Stimulated activated CD4-positive, alpha-beta T cell treated with anti-CD3 and anti-CD28 coated beads, Interleukin-1b, Interleukin-23, amount 100 ng/mL, for 1 hour (primary cell): ENCODE measurements at regions not wholly inside any gene's neighbourhood (a gene's known extent, or its start where the extent isn't known, plus 50 kb on each side); places are given as distances from the start of the nearest gene placed in this dataset.

Experiments used
- DNase-seq, 2 donors: peaks; one replicate each; pipeline ENCODE4 v3.0.0-alpha.2; 2020; ENCODE audit warnings: low read depth in 2 of 2

DNA sequence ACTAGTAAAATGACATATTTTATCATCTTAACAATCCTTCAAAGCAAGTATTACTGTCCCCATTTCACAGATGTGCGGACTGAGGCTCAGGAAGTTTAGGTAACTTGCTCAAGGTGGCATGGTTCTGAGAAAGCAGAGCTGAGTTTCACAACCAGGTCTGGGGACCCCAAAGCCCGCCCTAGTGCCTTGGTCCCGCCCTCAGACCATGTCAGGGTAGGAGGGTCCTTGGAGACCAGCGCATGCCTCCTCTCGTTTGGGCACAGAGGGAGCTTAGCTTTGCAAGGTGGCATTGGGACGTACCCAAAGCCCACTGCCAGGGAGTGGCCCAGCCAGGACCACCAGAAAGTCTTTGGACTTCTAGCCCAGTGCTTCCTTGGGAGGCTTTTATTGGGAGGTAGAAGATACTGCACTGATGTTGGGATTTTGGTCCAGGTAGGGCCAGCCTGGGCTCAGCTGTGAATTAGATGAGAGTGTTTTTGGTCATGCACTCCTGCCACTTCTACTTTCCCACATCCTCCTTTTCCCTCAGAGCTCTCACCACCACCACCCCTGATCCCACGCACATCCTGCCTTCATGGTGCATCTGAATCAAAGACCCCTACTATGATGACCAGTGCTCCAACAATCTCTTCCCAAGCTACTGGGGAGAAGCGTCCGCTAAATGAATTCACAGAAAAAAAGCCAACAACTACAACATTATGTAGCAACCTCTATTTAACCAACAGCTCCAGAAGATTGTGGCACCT is 307.9 kb downstream of the TLE3 start:
- no peak for DNase-seq

DNA sequence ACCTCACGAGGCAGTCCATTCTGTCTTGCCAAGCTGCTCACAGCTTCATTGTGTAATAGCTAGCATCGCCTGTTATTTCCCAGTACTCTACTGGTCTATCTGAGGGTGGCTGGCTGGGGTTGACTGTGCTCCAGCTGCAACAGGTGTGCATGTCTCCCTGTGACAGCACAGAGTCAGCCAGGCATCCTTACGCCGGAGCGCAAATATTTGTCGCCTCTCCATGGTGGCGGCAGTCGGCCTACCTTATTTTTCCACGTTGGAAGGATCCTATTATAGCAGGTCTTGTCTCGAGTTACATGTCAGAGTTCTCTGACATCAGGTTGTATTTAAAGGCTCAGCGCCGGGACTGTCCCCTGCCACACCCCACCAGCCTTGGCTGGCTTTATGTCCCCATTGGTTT is 307.1 kb downstream of the TLE3 start:
- DNase-seq = no peak

GRCh38 chr15:69792823-69793222 is 304.9 kb downstream of the TLE3 start:
- DNase-seq = no peak

DNA sequence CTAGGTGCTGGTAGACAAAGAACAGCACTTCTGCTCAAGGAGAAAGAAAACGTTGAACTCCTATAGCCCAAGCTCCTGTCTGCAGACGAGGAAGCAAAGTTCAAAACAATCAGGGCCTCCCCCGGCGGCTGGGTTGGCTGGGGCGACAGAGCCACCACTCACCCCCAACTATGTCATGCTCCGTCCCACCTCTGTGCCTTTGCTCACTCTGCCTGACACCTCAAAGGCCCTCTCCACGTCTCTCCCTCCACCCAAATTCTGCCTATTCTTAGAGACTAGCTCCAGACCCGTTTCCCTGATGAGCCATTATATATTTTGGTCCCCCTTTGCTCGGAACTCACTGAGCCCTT is 304.3 kb downstream of the TLE3 start:
- DNase-seq = no peak

DNA sequence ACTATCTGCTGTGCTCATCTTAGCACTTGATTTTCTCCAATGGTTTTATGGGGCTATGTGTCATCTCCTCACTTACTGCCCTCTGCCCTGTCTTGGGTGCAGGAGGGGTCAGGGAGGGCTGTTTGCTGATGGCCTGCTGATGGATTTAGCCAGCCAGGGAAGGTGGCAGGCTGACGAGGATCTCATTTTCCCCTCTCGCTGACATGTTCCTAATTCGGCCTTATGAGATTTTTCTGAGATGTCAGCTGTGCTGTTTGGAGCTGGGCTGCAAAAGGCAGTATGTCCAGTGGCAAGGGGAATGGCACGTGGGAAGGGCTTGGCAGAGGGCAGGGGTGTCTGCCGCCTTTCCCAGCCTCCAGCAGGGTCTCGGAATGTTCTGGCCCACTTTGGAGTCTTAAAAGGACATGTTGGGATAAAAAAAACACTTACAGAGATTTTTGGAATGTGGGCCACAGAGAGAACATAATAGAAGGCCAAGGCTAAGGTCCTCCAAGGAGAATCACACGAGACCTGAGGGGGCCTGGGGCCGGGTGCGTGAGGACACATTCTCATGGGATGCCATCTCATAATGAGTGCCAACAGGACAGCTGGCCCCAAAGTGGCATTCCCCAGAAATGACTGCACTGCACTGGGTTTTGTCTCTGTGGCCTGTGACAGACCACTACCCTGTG is 303.8 kb downstream of the TLE3 start:
- DNase-seq = no peak

GRCh38 chr15:69794645-69795469 is 302.9 kb downstream of the TLE3 start:
- DNase-seq = no peak

DNA sequence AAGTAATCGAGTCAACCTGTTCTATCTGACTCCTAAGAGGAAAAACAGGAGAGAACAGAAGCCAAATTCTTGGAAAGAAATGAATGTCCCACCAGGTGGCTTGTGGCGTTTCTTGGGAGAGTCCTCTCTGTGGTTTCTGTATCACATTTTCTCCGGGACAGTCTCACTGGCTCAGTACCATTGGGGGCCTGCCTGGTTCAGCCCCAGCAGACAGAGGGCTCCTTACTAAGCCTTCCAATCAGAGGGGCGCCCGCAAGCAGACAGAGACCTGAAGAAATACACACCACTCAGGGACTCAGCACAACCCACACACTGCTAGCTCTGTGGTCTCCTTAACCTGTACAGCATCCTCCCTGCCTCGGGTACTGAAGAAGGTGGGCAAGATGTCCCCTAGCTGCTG is 302.1 kb downstream of the TLE3 start:
- DNase-seq = no peak

- no peak for DNase-seq
Measured at GRCh38 chr15:69797051-69797595, 300.6 kb downstream of the TLE3 start.

DNA sequence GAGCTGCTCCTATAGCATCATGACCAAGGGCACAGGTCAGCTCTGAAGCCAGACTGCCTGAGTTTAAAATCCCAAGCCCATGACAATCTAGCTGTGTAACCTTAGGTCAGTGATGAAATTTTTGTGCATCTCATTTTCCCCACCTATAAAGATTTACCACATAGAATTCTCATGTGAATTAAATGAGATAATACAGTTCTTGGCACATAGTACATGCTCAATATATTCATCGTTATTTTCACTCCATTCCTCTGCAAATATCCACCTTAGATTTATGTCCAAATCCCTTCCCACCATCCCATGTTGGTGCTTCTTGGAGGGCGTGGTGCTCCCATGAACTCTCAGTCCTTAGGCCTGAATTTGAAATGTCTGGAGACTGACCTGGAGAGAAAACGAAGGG is 300.1 kb downstream of the TLE3 start:
- no peak for DNase-seq

DNA sequence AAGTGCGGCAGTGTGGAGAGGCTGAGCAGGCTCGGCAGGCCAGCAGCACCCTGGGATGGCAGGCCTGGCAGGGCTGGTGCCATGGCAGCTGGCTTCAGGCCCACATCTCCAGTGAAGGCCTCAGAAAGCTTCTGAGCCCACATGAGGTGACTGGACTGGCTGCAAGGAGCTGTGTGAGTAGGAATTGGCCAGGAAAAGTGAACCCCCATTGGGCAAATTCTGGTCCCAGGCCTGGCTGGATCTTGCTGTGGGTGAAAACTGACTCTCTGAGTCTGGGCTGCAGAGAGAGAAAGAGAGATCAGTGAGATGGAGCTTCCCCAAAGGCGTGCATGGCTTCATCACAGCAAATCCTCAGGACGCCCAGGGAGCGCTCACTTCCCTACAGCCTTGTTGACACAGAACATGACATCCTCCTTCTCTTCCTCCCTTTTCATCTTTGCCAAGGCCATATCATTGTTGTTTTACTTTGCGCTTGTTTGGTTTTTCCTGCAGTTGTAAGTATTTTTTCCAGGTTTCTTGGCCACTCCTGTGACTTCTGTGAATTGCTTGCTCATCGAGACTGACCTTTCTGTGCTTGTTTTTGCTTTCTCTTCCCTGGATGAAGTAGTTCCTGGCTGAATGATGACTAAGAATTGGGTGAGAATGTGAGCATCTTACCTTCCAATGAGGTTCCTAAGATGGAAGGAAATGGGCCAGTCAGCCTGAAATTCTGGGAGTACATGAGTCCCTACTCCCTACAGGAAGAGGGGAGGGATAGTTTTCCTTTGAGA is 299.1 kb downstream of the TLE3 start:
- no peak for DNase-seq

- DNase-seq = no peak
Measured at GRCh38 chr15:69801144-69801543, 296.6 kb downstream of the TLE3 start.

DNA sequence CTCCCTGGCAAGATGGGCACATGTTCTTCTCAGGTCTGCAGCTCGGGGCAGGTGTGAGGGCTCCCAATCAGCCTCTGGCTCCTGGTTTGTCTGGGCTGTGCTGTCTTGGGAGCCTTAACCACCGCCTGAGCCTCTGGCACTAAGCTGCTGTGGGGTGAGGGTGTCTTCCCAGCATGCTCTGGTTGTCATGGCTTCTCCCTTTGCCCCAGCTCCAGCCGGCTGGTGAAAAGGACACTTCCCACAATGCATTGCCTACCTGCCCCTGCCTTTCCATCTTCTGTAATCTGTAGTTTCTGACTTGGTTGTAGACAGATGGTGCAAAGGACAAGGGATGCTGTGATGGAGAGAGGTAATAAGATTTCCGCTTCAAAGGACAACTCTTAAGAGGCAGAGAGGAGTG is 295.3 kb downstream of the TLE3 start:
- DNase-seq = no peak

DNA sequence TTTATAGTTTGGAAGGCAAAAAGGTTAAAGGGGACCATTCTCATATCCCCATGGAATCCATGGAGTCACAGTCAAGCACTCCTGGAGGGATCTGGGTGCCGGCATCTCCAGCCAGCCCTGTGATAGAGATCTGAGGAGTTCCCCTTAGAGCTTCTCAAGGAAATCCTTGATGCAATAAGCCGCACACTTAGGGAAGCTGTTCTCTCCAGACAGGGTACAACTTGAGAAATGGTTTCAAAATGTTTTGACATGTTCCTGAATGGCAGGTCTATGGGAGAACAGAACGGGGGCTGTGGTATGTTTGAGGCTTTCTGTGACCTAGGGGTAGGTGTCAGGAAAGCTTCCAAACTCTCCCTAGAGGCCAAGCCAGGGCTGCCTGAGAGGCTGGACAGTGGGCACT is 292.9 kb downstream of the TLE3 start:
- DNase-seq = no peak

GRCh38 chr15:69805248-69805953 is 292.3 kb downstream of the TLE3 start:
- DNase-seq = no peak

DNA sequence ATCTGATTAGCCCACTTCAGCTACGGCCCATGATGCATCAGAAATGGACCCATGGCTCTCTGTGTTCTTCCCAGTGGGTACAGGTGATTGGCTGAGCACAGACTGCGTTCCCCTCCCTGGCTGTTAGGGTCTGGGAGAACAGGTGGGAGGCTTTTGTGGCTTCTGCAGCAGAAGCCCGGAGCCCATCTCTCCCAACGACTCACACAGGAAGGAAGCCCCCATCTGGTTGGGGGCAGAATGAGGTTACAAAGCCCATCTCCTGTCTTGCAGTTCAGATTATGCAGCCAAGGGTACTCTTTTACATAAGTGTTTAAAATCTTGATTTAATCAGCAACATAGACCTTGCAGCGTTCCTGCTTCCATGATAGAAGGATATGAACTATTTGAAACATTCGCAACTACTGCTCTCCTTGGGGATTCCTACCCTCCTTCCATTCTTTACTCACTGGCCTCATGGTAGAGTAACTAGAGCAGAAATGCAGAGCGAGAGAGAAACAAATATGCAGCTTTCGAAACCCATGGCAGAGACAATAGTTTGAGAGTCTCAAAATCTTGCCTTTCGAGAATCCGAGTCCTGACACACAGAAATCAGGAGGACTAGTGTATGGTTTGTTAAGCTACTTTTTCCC is 291.3 kb downstream of the TLE3 start:
- DNase-seq = no peak

- no peak for DNase-seq
Measured at GRCh38 chr15:69807721-69808120, 290.0 kb downstream of the TLE3 start.

- no peak for DNase-seq
Measured at GRCh38 chr15:69808756-69809155, 289.0 kb downstream of the TLE3 start.

GRCh38 chr15:69809421-69809820 is 288.3 kb downstream of the TLE3 start:
- DNase-seq = no peak

DNA sequence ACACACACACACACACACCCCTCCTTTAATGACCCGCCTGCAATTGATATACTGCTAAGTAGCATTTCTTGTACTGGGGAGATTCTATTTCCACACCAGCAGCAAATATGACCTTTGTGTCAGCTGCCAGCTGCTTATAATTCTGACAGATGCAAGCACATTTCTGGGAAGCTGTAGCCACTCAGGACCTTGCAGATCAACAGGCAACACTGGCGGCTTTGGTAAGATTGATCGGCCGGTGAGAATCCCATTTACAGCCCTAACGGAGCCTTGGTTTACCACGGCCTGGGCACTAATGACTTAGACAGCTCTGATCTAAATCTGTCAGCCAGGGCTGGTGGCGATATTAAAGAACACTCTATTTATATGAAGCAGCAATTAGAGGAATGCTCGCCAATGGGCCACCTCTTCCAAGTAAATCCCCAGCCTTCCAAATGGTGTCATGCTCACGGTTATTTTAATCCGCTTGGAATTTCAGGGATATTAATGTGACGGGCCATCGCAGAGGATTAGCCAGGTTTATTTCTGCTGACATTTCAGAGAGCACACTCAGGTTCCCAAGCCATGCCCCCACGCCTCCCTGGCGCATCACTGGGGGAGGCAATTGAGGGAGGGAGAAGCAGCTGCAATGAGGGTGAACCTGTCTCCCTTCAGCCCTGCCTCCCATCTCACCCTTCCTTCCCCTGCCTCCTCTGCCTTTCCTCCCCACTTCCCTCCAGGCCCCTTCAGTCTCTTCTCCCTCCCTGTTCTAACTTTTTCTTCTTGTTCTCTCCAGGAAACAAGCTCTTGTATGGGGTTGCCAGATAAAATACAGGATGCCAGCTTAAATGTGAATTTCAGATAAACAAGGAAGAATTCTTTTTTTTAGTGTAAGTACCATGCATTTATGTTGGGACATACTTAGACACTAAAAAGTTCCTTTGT is 287.0 kb downstream of the TLE3 start:
- DNase-seq = no peak

DNA sequence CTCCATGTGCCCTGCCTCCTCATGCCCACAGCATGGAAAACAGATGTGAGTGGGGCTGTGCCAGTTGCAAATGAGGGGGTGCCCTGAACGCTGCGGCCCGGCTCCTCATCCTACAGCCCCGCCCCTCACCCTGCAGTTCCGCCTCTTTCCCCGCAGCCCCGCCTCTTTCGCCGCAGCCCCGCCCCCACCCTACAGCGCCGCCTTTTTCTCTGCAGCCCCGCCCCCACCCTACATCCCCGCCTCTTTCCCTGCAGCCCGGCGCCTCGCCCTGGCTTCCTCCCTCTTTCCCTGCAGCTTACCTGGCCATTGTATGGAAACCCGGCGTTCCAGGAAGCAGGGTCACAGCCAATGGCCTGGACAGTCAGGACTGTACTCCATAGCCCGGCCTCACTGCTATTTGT is 284.9 kb downstream of the TLE3 start:
- no peak for DNase-seq
